ENCODE measurements at regions not wholly inside any gene's neighbourhood (a gene's known extent, or its start where the extent isn't known, plus 50 kb on each side); places are given as distances from the start of the nearest gene placed in this dataset.
"Not testable (repeated sequence)": the region's sequence is repeated elsewhere in the genome, so short reads cannot be mapped to it uniquely, and the experiment has no call there.

GRCh38 chrY:12492218-12492617 is 208.8 kb upstream of the USP9Y start:
- Histone ChIP-seq H3K4me3 (ENCODE audit: low read depth, low read length, poor library complexity, severe bottlenecking) (no peak overlapping the region), H3K9me3 (ENCODE audit: low read length) (no peaks in the 10 kb centered on the region), H3K79me2 (ENCODE audit: insufficient read depth, low read depth, low read length) (no peaks in the 10 kb centered on the region), H3K4me1 (ENCODE audit: insufficient read depth, low read length, poor library complexity, severe bottlenecking) (no peaks in the 10 kb centered on the region), H4K20me1 (ENCODE audit: insufficient read depth, low read length) (no peaks in the 10 kb centered on the region), H2AFZ (ENCODE audit: low read length) (no peak overlapping the region), H3K27ac (ENCODE audit: low read depth, low read length, poor library complexity, severe bottlenecking) (no peak overlapping the region), H3K36me3 (ENCODE audit: insufficient read depth, low read length) (no peaks in the 10 kb centered on the region), H3K4me2 (ENCODE audit: low read length) (no peak overlapping the region), H3K9me2 (ENCODE audit: insufficient read depth, low read length) (no peaks in the 10 kb centered on the region)
- ChIA-PET CTCF (ENCODE audit: unreplicated experiment) (no interaction called here), POLR2A (interaction anchor here (0.7 kb wide), 1 partner anchor 662 kb away, joined by 3 read pairs; no protein-coding TSS in a partner anchor)
- TF ChIP-seq CTCF (conservative IDR thresholded peaks at IDR 0.05; ENCODE audit: low read length) (no peak), EZH2phosphoT487 (IDR thresholded peaks at IDR 0.05; ENCODE audit: borderline replicate concordance, low read depth, low read length) (no peak)
- DNase-seq (ENCODE audit: low spot score) = no peak
- BruUV-seq (replicated peaks) = no TSS peak
- intact Hi-C loops (cut with micrococcal nuclease; ENCODE audit: unreplicated experiment) = no loop called here

- no peaks in the 10 kb centered on the region for H3K4me1 ChIP-seq (ENCODE audit: insufficient read depth, low read length, poor library complexity, severe bottlenecking)
- ChIA-PET POLR2A (no interaction called here), CTCF (ENCODE audit: unreplicated experiment) (no interaction called here)
- no peak overlapping the region for H3K4me3 ChIP-seq (ENCODE audit: low read depth, low read length, poor library complexity, severe bottlenecking)
- no peaks in the 10 kb centered on the region for H3K36me3 ChIP-seq (ENCODE audit: insufficient read depth, low read length)
- no peak for TF ChIP-seq EZH2phosphoT487 (IDR thresholded peaks at IDR 0.05; ENCODE audit: borderline replicate concordance, low read depth, low read length)
- TF ChIP-seq CTCF (conservative IDR thresholded peaks at IDR 0.05; ENCODE audit: low read length) = no peak
- no peak overlapping the region for H2AFZ ChIP-seq (ENCODE audit: low read length)
- DNase-seq (ENCODE audit: low spot score) = no peak
- no peaks in the 10 kb centered on the region for H3K9me3 ChIP-seq (ENCODE audit: low read length)
- H3K79me2 ChIP-seq (ENCODE audit: insufficient read depth, low read depth, low read length) = no peaks in the 10 kb centered on the region
- no peaks in the 10 kb centered on the region for H4K20me1 ChIP-seq (ENCODE audit: insufficient read depth, low read length)
- H3K9me2 ChIP-seq (ENCODE audit: insufficient read depth, low read length) = no peaks in the 10 kb centered on the region
- H3K27ac ChIP-seq (ENCODE audit: low read depth, low read length, poor library complexity, severe bottlenecking) = no peak overlapping the region
- intact Hi-C loops (cut with micrococcal nuclease; ENCODE audit: unreplicated experiment) = no loop called here
- no TSS peak for BruUV-seq (replicated peaks)
- H3K4me2 ChIP-seq (ENCODE audit: low read length) = no peak overlapping the region
Measured at GRCh38 chrY:12496007-12496406, 205.0 kb upstream of the USP9Y start.

GRCh38 chrY:12500096-12500495 is 200.9 kb upstream of the USP9Y start:
- DNase-seq (ENCODE audit: low spot score) = no peak
- ChIA-PET CTCF (ENCODE audit: unreplicated experiment) (no interaction called here), POLR2A (no interaction called here)
- no peak overlapping the region for H3K4me2 ChIP-seq (ENCODE audit: low read length)
- H4K20me1 ChIP-seq (ENCODE audit: insufficient read depth, low read length) = no peaks in the 10 kb centered on the region
- no peaks in the 10 kb centered on the region for H3K4me1 ChIP-seq (ENCODE audit: insufficient read depth, low read length, poor library complexity, severe bottlenecking)
- H3K4me3 ChIP-seq (ENCODE audit: low read depth, low read length, poor library complexity, severe bottlenecking) = no peak overlapping the region
- BruUV-seq (replicated peaks) = no TSS peak
- H3K9me2 ChIP-seq (ENCODE audit: insufficient read depth, low read length) = no peaks in the 10 kb centered on the region
- H3K9me3 ChIP-seq (ENCODE audit: low read length) = no peaks in the 10 kb centered on the region
- intact Hi-C loops (cut with micrococcal nuclease; ENCODE audit: unreplicated experiment) = no loop called here
- no peak overlapping the region for H3K27ac ChIP-seq (ENCODE audit: low read depth, low read length, poor library complexity, severe bottlenecking)
- no peaks in the 10 kb centered on the region for H3K79me2 ChIP-seq (ENCODE audit: insufficient read depth, low read depth, low read length)
- TF ChIP-seq CTCF (conservative IDR thresholded peaks at IDR 0.05; ENCODE audit: low read length) = no peak
- no peak for TF ChIP-seq EZH2phosphoT487 (IDR thresholded peaks at IDR 0.05; ENCODE audit: borderline replicate concordance, low read depth, low read length)
- H2AFZ ChIP-seq (ENCODE audit: low read length) = no peak overlapping the region
- H3K36me3 ChIP-seq (ENCODE audit: insufficient read depth, low read length) = no peaks in the 10 kb centered on the region

- H3K9me3 ChIP-seq (ENCODE audit: low read length); H3K4me3 ChIP-seq (ENCODE audit: low read depth, low read length, poor library complexity, severe bottlenecking); POLR2A ChIA-PET; H3K4me2 ChIP-seq (ENCODE audit: low read length); H3K27ac ChIP-seq (ENCODE audit: low read depth, low read length, poor library complexity, severe bottlenecking); H3K36me3 ChIP-seq (ENCODE audit: insufficient read depth, low read length); H3K4me1 ChIP-seq (ENCODE audit: insufficient read depth, low read length, poor library complexity, severe bottlenecking); H3K79me2 ChIP-seq (ENCODE audit: insufficient read depth, low read depth, low read length); H2AFZ ChIP-seq (ENCODE audit: low read length); BruUV-seq (replicated peaks); H3K9me2 ChIP-seq (ENCODE audit: insufficient read depth, low read length); DNase-seq (ENCODE audit: low spot score); H4K20me1 ChIP-seq (ENCODE audit: insufficient read depth, low read length); CTCF ChIA-PET (ENCODE audit: unreplicated experiment); intact Hi-C loops (cut with micrococcal nuclease; ENCODE audit: unreplicated experiment): not testable (repeated sequence)
Measured at GRCh38 chrY:12504028-12504427, 197.0 kb upstream of the USP9Y start.
